Neutrophil (primary cell): ENCODE measurements at regions not wholly inside any gene's neighbourhood (a gene's known extent, or its start where the extent isn't known, plus 50 kb on each side); places are given as distances from the start of the nearest gene placed in this dataset.

Experiments used
- H3K27ac ChIP-seq: fragments of 200-600 bp; sonication (generic); 2 replicates; pipeline ENCODE4 v1.5.1; 2016; ENCODE audit warnings: mild to moderate bottlenecking, moderate library complexity
- H3K27me3 ChIP-seq: fragments of 200-600 bp; sonication (generic); 2 replicates; pipeline ENCODE4 v1.6.0; 2016; ENCODE audit warnings: mild to moderate bottlenecking
- H3K36me3 ChIP-seq: fragments of 200-600 bp; sonication (generic); 2 replicates; pipeline ENCODE4 v1.5.1; 2017
- H3K4me1 ChIP-seq, 2 experiments: fragments of 200-600 bp in 1 of 2; sonication (generic) in 1 of 2; 1 replicate in 1 of 2; 2 replicates in 1 of 2; pipeline versions ENCODE4 v1.5.1 to v1.6.1; 2013 to 2016; ENCODE audit warnings: low read depth in 1 of 2, low read length in 1 of 2, mild to moderate bottlenecking in 1 of 2, moderate library complexity in 1 of 2; ENCODE audit not compliant: control insufficient read depth in 1 of 2, insufficient read depth in 1 of 2
- H3K4me3 ChIP-seq, 2 experiments: fragments of 200-600 bp in 1 of 2; sonication (generic) in 1 of 2; 1 replicate in 1 of 2; 2 replicates in 1 of 2; pipeline ENCODE4 v1.5.1; 2013 to 2016; ENCODE audit warnings: low read depth in 1 of 2, low read length in 1 of 2, mild to moderate bottlenecking in 1 of 2, moderate library complexity in 1 of 2
- H3K9me3 ChIP-seq: fragments of 200-600 bp; sonication (generic); 2 replicates; pipeline ENCODE4 v1.5.1; 2016
- TF ChIP-seq, protein P1 (sequence below): fragments of 200-600 bp; sonication (generic); IDR thresholded peaks from 2 replicates; pipeline ENCODE4 v1.5.1; 2016; ENCODE audit warnings: antibody characterized with exemption

DNA sequence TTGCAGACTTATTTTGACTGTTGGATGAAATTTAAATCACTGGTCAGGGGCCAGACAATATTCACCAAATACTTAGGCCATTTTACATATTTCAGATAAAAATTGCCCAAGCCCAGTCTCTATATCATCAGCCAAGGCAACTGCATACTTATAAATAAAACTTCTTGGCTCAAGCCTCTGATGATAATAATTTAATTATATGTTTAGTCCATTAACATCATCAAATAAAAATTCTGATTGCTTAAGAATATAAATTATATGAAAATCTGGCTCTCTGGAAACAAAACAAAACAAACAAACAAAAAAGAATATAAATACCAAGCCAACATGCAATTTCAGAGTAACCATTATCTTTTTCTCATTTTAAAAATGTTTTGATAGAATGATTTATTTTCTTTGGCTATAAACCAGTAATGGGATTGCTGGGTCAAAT is 165.2 kb downstream of the BTG1 start:
- Histone ChIP-seq H3K27me3 (no peaks in the 10 kb centered on the region), H3K36me3 (no peaks in the 10 kb centered on the region), H3K4me3 (no peak overlapping the region), H3K4me1 (no peaks in the 10 kb centered on the region), H3K27ac (no peak overlapping the region), H3K9me3 (no peaks in the 10 kb centered on the region)
- TF ChIP-seq, protein P1, sequence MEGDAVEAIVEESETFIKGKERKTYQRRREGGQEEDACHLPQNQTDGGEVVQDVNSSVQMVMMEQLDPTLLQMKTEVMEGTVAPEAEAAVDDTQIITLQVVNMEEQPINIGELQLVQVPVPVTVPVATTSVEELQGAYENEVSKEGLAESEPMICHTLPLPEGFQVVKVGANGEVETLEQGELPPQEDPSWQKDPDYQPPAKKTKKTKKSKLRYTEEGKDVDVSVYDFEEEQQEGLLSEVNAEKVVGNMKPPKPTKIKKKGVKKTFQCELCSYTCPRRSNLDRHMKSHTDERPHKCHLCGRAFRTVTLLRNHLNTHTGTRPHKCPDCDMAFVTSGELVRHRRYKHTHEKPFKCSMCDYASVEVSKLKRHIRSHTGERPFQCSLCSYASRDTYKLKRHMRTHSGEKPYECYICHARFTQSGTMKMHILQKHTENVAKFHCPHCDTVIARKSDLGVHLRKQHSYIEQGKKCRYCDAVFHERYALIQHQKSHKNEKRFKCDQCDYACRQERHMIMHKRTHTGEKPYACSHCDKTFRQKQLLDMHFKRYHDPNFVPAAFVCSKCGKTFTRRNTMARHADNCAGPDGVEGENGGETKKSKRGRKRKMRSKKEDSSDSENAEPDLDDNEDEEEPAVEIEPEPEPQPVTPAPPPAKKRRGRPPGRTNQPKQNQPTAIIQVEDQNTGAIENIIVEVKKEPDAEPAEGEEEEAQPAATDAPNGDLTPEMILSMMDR: no peak

DNA sequence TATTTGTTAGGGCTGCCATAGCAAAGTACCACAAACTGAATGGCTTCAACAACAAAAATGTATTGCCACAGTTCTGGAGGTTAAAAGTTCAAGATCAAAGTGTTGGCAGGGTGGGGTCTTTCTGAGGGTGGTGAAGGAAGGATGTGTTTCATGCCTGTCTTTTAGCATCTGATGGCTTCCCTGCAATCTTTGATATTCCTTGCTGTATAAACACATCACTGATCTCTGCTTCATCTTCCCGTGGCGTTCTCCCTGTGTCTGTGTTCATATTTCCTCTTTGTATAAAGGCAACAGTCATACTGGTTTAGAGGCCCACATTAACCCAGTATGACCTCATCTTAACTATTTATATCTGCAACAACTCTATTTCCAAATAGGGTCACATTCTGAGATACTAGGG is 167.5 kb downstream of the BTG1 start:
- TF ChIP-seq, protein P1: no peak
- no peak overlapping the region for H3K4me3 ChIP-seq
- no peaks in the 10 kb centered on the region for H3K27me3 ChIP-seq
- no peaks in the 10 kb centered on the region for H3K4me1 ChIP-seq
- no peak overlapping the region for H3K27ac ChIP-seq
- no peaks in the 10 kb centered on the region for H3K9me3 ChIP-seq
- no peaks in the 10 kb centered on the region for H3K36me3 ChIP-seq

DNA sequence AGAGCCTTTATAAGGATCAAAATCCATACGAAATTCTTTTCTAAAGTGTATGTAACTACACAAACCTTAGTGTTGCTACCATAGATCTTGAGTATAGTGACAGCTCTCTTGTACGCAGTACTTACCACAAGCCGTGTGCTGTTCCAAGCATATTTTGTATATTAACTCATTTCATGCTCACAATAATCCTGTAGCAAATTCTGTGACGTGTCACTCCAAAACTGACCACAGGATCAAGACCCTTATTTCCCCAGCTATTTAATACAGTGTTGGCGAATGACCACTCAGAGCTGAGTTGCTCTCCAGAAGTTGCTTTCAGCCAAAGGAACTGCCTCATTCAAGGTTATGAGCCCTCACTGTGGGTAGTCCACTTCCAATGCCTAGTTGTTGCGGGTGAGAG is 169.8 kb downstream of the BTG1 start:
- Histone ChIP-seq H3K4me3 (no peak overlapping the region), H3K9me3 (no peaks in the 10 kb centered on the region), H3K4me1 (no peaks in the 10 kb centered on the region), H3K36me3 (no peaks in the 10 kb centered on the region), H3K27me3 (no peaks in the 10 kb centered on the region), H3K27ac (no peak overlapping the region)
- TF ChIP-seq, protein P1: no peak

DNA sequence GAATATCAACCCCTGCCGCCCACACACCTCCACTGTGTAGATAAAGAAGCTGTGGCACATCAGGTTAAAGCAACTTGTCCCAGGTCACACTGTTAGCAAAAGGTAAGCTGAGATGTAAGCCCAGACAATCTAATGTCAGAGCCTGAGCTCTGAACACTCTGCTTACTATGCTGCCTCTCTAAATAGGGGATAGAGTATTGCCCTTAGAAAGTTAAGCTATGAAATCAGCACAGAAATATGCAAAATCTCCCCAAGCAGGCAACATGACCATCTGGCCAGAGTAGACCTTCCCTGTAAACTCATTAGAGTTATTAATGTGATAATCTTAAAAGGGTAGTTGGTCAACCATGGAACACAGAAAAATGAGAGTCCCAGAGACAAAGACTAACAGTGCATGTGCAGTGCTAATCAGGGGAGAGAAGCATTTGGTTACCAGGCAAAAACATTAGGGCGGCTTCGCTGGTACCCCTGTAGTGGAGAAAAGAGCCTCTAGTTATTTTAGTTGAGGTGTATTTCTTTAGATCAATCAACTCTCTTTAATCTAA is 171.0 kb downstream of the BTG1 start:
- no peaks in the 10 kb centered on the region for H3K36me3 ChIP-seq

DNA sequence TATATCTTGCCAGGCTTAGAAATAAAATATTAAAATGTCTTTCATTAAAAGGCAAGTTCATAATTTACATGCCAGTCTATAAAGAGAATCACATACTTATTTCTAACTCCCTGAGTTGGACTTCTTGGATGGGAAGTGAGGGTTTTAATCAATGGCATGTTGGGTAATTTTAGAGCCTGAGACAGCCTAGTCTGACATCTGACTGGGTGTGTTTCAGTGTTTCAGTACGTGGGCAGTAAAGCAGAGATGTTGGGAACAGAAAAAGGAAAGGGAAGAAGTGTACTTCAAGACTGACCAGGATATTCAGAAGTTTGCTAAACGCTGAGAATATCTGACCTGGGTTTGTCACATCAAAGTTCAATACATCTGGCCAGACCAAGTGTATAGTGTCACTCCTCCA is 171.8 kb downstream of the BTG1 start:
- H3K4me3 ChIP-seq: no peak overlapping the region
- H3K27ac ChIP-seq: no peak overlapping the region
- no peaks in the 10 kb centered on the region for H3K9me3 ChIP-seq
- no peaks in the 10 kb centered on the region for H3K4me1 ChIP-seq
- no peaks in the 10 kb centered on the region for H3K27me3 ChIP-seq
- TF ChIP-seq, protein P1: no peak
- no peaks in the 10 kb centered on the region for H3K36me3 ChIP-seq

More for the DNA sequence above, 171.0 kb downstream of the BTG1 start:
- no peak overlapping the region for H3K27ac ChIP-seq
- TF ChIP-seq, protein P1: no peak
- H3K4me1 ChIP-seq: no peaks in the 10 kb centered on the region
- H3K4me3 ChIP-seq: no peak overlapping the region
- H3K27me3 ChIP-seq: no peaks in the 10 kb centered on the region
- no peaks in the 10 kb centered on the region for H3K9me3 ChIP-seq

DNA sequence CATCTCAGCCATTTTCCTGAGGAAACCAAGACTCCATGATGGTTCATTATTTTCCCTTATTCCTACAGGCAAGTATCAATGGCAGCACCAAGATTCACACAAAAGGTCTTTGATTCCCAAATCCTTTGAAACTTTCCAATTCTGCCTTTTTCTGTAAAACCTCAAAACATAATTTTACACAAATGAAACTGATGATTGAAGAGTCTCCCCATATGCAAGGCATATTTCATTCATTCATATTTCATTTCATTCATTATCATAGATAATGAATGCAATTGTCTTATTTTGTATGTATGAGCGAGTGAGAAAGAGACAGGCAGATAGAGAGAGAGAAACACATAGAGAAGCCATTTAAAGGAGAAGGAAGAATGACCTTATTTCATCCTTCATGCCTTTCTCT is 172.8 kb downstream of the BTG1 start:
- Histone ChIP-seq H3K4me1 (no peaks in the 10 kb centered on the region), H3K36me3 (no peaks in the 10 kb centered on the region), H3K27ac (no peak overlapping the region), H3K27me3 (no peaks in the 10 kb centered on the region), H3K4me3 (no peak overlapping the region), H3K9me3 (no peaks in the 10 kb centered on the region)
- TF ChIP-seq, protein P1: no peak
